ENCODE measurements at regions not wholly inside any gene's neighbourhood (a gene's known extent, or its start where the extent isn't known, plus 50 kb on each side); places are given as distances from the start of the nearest gene placed in this dataset.

DNA sequence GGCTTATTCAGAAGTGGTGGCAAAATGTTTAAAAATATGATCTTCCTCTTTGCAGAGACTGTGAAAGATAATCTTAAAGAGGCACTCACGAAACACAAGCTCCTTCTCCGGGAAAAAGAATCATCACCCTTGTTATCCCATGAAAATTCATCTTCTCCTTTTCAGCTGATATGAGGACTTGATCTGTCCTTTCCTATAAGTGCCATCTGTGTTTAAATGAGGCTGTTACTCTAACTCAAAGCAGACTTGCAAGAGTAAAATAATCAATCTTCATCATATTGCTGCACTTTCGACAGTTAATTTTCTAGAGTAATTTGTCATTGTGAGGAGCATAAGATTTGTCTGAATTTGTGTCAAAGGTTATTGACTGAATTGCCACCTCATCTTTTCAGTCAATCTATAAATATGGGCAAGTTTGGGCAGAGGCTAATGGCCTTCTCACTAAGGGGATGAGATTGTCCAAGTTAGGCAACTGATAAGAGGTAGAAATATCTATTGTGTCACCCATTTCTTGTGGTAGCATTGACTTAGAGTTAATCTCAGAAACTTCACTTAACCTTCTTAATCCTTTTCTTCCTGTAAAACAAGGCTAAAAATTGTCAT is 452.9 kb downstream of the GRXCR1 start:
- DNase-seq (ENCODE audit: insufficient read length, low spot score) (no peak), FAIRE-seq (no peak)
- no peak for TF ChIP-seq POLR2A (IDR thresholded peaks at IDR 0.05; ENCODE audit: low read depth, low read length)

DNA sequence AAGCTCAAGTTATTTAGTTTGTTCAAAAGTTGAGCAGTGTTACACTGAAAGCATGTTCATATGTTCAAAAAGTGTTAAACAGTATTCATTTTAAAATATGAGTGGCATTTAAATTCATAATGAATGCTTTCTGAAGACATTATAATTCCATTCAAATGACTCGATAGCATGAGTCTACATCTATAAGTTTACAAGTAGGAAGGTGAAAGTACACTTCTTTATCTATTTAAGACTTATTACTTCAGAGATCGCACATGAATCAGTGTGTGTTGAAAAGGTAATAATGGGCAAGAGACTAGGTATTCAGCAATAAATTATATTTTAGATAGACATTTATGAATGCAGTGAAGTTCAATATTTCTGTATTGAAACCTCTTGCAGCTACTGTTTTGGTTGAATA is 456.1 kb downstream of the GRXCR1 start:
- FAIRE-seq: no peak
- no peak for DNase-seq (ENCODE audit: insufficient read length, low spot score)
- TF ChIP-seq POLR2A (IDR thresholded peaks at IDR 0.05; ENCODE audit: low read depth, low read length): no peak

DNA sequence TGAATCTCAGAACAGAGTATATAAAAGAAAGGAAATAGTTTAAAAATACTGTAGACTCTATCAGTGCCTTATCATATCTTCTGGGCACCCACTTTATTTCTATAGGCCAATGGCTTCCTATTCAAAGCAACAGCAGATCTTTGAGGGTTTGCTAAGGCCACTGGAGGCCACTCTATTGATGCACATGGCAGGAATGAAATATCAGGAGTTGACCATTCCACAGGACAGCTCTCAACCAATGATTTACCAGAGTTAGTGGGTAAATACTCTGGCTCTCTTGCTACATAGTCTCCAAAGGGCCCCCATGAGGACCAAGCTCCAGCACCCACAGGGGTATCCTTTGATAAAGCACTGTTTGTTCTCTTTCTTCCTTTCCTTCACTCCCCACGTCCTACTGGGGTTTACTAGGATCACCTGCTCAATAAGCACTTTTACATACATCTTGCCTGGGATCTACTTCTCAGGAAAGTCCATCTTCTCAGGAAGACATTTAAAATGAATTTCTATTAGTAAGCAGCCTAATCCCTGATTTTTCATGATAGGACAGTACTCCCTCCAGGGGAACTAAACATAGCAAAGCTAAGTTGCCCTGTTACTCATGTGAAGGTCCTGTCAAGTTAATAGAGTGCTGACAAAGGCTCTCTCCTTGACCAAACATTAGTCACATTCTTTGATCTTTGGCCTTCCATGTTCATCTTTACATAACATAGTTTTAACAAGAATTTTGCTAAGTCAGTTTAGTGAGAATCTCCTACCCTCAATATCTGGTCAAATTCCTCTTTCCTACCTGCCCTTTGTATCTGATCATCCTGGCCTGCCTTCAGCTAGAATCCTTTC is 459.7 kb downstream of the GRXCR1 start:
- DNase-seq (ENCODE audit: insufficient read length, low spot score) (no peak), FAIRE-seq (no peak)
- no peak for TF ChIP-seq POLR2A (IDR thresholded peaks at IDR 0.05; ENCODE audit: low read depth, low read length)

DNA sequence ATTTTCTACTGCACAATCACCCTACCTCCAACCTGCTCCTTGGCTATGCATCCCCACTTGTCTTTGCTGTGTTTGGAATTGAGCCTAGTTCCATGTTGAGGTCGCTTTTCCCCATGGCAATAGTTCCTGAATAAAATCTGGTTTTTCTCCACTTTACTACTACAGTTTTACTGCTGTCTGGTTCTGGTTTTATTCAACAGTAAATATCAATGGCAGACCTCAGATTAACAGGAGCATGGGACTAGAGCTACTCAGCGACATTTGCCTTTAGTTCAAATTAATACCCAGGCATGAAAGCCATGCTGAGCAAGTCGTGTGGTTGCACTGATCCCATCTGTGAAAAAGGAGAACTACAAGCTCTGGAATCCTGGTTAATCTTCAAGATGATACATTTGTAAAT is 460.3 kb downstream of the GRXCR1 start:
- no peak for DNase-seq (ENCODE audit: insufficient read length, low spot score)
- no peak for TF ChIP-seq POLR2A (IDR thresholded peaks at IDR 0.05; ENCODE audit: low read depth, low read length)
- FAIRE-seq: no peak

DNA sequence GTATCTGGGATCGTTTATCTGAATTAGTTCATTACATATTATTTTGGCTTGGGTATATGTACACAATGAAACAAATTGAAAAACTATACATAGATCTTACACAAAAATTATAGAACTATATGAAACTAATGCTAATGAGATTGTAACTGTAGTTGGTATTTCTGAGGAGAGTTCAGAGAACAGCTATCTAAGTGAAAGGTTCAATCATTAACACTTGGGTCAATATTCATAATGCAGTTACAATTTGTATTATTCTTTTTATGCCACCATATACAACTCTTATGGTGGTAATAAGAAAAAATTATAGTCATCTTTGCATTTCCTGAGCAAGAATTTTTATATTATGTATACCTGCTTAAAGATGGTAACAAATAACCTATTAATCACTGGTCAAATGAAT is 461.0 kb downstream of the GRXCR1 start:
- FAIRE-seq (no peak), DNase-seq (ENCODE audit: insufficient read length, low spot score) (no peak)
- TF ChIP-seq POLR2A (IDR thresholded peaks at IDR 0.05; ENCODE audit: low read depth, low read length): no peak

DNA sequence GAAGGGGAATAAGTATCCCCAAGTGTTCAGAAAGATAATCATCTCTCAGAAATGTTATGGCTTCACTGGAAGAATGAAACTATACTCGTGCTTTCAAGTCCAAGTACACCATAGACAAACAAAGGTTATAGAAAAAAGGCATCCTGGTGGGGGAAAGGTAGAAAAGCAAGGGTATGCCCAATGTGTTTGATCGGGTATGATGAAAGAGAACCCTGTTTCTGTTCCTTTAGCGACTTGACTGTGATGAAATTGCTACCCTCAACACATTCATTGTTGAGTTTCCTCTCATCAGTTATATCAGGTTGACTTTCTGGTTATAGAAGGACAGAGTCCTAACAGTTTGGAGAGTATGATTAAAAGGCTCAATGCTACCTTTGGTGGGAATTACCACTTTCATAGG is 464.3 kb downstream of the GRXCR1 start:
- no peak for FAIRE-seq
- no peak for DNase-seq (ENCODE audit: insufficient read length, low spot score)
- TF ChIP-seq POLR2A (IDR thresholded peaks at IDR 0.05; ENCODE audit: low read depth, low read length): no peak

DNA sequence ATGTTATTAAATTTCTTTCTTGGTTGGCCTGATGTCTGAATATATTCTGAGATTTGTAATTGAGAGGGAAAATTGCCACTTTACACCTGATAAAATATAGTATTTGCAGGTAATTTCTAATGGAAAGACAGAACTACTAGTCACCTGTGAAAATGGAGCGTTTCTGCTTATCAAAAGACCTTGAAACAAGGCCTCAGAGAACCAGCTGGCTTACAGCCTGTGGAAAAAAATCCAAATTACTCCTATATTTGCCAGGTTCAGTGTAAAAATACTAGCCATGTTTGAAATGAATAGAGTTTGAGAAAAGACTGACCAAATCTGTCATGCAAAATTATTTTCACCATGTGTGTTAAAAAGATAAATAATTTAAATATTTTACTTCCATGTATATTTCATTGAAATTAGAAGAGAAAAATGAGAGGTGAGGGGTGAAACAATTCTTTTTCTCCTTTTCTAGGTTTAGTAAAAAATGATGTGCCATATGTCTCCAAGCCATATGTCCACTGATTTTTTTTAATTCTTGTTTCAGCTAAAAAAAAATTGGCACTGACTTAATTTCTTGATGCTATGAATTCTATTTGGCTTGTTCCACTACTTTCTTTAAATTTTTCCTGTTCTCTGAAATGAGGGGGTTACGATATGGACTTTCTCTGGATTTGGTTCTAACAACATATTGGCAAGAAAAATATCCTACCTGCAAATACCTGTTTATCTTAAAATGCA is 464.9 kb downstream of the GRXCR1 start:
- no peak for DNase-seq (ENCODE audit: insufficient read length, low spot score)
- no peak for TF ChIP-seq POLR2A (IDR thresholded peaks at IDR 0.05; ENCODE audit: low read depth, low read length)
- FAIRE-seq: no peak

DNA sequence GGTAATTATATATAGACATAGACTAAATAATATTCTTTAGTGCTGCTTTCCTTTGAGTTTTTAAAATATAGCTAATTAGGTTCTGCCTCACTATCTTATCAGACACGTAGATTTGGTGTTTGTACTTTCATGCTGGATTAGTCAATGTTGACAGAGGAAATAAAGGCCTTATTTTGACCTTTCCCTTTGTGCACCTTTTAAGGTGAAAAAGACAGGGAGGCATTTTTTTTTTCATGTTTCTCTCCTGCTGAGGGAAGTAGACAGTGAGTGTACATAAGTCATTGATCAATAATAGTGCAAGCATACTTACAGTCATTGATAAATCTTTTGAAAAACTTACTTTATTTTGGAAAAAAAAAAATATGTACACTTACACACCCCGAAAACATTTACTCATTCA is 467.8 kb downstream of the GRXCR1 start:
- no peak for DNase-seq (ENCODE audit: insufficient read length, low spot score)
- FAIRE-seq: no peak
- no peak for TF ChIP-seq POLR2A (IDR thresholded peaks at IDR 0.05; ENCODE audit: low read depth, low read length)

DNA sequence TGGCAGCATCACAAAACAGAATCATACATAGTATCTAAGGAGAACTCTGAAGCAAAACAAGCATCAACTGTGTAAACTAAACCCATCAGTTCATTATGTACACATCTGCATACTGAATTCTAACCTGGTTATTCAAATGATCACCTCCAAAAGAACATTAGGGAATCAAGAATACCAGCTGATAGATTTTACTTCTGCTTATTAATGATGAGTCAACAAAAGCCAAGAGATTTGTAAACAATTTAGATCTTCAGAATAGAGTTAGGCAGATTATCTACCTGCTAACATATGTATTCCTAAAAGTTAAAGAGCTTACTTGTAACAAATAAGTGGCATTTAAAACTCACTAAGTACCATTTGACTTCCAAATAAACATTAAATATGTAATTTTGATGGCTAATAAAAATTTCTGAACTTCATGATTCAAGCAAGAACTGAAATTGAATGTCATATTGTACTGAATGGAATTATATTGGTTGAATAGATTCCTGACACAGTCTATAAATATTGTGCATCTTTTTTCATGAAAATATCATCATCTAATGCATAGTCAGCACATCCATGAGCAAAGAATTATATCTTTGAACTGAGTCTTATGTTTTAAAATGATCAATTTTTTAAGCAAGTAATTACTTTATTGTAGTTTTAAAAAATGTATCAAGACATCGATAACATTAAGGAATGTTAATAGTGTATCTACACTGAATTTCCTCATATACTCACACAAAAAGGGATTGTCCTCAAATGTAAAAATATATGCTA is 470.5 kb downstream of the GRXCR1 start:
- DNase-seq (ENCODE audit: insufficient read length, low spot score): no peak
- no peak for TF ChIP-seq POLR2A (IDR thresholded peaks at IDR 0.05; ENCODE audit: low read depth, low read length)
- FAIRE-seq: no peak

DNA sequence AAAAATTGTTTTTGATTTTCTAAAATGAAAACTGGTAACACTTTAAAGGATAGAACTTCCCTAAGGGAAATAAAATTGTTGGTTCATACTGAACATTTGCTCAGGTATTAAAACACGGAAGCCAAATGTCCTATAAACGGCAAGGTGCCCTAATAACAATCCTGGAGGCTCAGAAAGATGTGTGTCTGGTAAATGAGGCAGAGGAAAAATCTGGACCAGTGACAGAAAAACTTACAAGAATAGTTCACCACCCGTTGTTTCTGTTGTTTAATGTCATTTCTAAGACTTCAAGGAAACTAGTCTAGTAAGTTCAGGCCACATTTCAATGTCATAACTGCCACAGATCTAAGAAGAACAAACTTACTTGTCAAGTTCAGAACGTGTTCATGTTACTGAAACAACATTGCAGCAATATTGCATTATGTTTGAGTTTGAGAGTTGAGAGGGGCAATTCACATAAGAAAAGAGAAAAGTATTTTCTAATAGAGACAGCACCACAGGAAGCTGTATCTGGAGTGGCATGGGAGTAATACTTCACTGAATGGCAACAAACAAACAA is 476.6 kb downstream of the GRXCR1 start:
- FAIRE-seq: no peak
- no peak for DNase-seq (ENCODE audit: insufficient read length, low spot score)
- TF ChIP-seq POLR2A (IDR thresholded peaks at IDR 0.05; ENCODE audit: low read depth, low read length): no peak

DNA sequence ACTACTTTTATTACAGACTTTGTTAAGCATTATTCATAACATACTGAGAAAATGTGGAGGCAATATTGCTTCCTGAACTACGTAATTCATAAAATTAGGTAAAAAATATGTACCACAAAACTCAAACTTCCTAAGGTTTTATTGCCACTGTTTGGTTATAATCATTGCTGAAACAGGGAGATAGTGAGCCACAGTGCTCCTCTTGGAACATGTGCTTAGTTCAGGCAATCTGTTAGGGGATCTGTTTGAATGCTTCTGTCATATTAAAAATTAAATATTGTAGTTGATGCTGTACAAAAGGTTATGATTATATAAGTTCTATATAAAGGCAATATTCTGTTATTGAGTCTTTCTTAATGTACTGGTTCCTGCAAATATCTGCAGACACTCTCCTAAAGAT is 480.7 kb downstream of the GRXCR1 start:
- DNase-seq (ENCODE audit: insufficient read length, low spot score) (no peak), FAIRE-seq (no peak)
- no peak for TF ChIP-seq POLR2A (IDR thresholded peaks at IDR 0.05; ENCODE audit: low read depth, low read length)

DNA sequence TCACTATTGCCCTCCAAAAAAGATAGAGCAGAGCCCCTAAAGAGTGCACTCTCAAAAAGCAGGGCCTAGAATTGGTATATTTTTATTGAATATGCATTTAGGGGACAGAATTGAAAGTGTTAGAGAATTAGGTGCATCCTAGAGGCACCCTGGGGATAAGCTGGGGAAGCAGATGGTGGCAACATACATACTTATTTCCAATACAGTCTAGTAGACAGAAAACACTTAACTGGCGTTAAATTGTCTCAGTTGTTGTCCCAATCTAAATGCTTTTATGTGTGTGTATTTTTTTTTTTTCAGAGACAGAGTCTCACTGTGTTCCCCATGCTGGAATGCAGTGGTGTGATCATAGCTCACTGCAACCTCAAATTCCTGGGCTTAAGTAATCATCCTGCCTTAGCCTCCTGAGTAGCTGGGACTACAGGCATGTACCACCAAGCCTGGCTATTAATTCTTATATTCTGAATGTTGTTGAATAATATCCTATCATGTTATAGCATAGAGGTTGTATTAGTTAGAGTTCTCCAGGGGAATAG is 481.8 kb downstream of the GRXCR1 start:
- FAIRE-seq: no peak

DNA sequence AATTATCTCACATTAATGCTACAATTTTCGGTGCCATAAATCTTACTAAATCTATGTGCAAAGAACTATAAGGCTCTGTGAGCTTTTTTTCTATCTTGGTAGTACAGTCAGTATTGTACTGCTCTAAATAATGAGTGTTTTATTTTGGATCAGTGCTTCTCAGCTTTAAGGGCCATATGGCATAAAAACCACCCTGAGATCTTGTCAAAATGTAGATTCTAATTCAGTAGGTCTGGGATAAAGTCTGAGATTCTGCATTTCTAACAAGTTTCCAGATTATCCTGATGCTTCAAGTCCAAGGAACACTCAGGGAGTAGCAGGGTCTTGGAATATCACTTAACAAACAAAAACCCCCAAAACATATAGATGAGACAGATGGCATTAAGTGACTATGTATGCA is 486.5 kb downstream of the GRXCR1 start:
- no peak for TF ChIP-seq POLR2A (IDR thresholded peaks at IDR 0.05; ENCODE audit: low read depth, low read length)
- FAIRE-seq (no peak), DNase-seq (ENCODE audit: insufficient read length, low spot score) (no peak)

More for the DNA sequence above, 481.8 kb downstream of the GRXCR1 start:
- TF ChIP-seq POLR2A (IDR thresholded peaks at IDR 0.05; ENCODE audit: low read depth, low read length): no peak
- no peak for DNase-seq (ENCODE audit: insufficient read length, low spot score)
